ENCODE measurements at regions not wholly inside any gene's neighbourhood (a gene's known extent, or its start where the extent isn't known, plus 50 kb on each side); places are given as distances from the start of the nearest gene placed in this dataset.

- no peak for DNase-seq (ENCODE audit: extremely low spot score in 2 of 2)
- Histone ChIP-seq H3K4me3 (no peak overlapping the region), H3K27me3 (no peaks in the 10 kb centered on the region), H3K4me1 (no peaks in the 10 kb centered on the region), H3K27ac (no peak overlapping the region), H3K9me3 (no peaks in the 10 kb centered on the region), H3K36me3 (no peaks in the 10 kb centered on the region)
- intact Hi-C loops (cut with DNase I): no loop called here
- TF ChIP-seq, protein P1, sequence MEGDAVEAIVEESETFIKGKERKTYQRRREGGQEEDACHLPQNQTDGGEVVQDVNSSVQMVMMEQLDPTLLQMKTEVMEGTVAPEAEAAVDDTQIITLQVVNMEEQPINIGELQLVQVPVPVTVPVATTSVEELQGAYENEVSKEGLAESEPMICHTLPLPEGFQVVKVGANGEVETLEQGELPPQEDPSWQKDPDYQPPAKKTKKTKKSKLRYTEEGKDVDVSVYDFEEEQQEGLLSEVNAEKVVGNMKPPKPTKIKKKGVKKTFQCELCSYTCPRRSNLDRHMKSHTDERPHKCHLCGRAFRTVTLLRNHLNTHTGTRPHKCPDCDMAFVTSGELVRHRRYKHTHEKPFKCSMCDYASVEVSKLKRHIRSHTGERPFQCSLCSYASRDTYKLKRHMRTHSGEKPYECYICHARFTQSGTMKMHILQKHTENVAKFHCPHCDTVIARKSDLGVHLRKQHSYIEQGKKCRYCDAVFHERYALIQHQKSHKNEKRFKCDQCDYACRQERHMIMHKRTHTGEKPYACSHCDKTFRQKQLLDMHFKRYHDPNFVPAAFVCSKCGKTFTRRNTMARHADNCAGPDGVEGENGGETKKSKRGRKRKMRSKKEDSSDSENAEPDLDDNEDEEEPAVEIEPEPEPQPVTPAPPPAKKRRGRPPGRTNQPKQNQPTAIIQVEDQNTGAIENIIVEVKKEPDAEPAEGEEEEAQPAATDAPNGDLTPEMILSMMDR (IDR thresholded peaks at IDR 0.05): no peak
- TF ChIP-seq POLR2AphosphoS5 (IDR thresholded peaks at IDR 0.05; ENCODE audit: insufficient read depth in 1 of 2, low read depth in 1 of 2) (no peak), POLR2A (IDR thresholded peaks at IDR 0.05) (no peak)
These were observed 160.0 kb upstream of the PLEKHA5 start for GRCh38 chr12:18969512-18969911.

DNA sequence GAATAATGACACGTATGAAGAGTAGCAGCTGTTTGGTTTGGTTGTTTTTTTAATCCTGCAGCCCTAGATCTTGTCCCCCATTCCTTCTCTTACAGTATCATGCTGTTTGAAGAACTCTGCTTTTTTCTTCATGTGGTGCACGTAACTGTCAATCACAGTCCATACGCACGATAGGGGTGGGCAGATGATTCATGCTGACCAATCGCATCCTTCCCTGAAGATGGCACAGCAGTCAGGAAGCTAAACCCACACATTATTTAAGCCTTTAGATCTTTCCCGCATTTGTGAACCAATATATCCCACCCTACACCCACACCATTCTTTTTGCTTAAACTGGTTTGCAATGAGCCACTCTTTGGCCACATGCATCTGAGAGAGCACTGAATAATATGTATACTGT lies 158.9 kb upstream of the PLEKHA5 start:
- H3K4me3 ChIP-seq: no peak overlapping the region

GRCh38 chr12:18971932-18972331 lies 157.6 kb upstream of the PLEKHA5 start:
- DNase-seq (ENCODE audit: extremely low spot score in 2 of 2): no peak
- Histone ChIP-seq H3K4me3 (no peak overlapping the region), H3K36me3 (no peaks in the 10 kb centered on the region), H3K4me1 (no peaks in the 10 kb centered on the region), H3K27me3 (no peaks in the 10 kb centered on the region), H3K9me3 (no peaks in the 10 kb centered on the region), H3K27ac (no peak overlapping the region)
- intact Hi-C loops (cut with DNase I): no loop called here
- TF ChIP-seq, protein P1 (IDR thresholded peaks at IDR 0.05): no peak
- TF ChIP-seq POLR2AphosphoS5 (IDR thresholded peaks at IDR 0.05; ENCODE audit: insufficient read depth in 1 of 2, low read depth in 1 of 2) (no peak), POLR2A (IDR thresholded peaks at IDR 0.05) (no peak)

More for the DNA sequence above, 158.9 kb upstream of the PLEKHA5 start:
- DNase-seq (ENCODE audit: extremely low spot score in 2 of 2): no peak
- no peaks in the 10 kb centered on the region for H3K27me3 ChIP-seq
- intact Hi-C loops (cut with DNase I): no loop called here
- H3K9me3 ChIP-seq: no peaks in the 10 kb centered on the region
- H3K36me3 ChIP-seq: no peaks in the 10 kb centered on the region
- no peaks in the 10 kb centered on the region for H3K4me1 ChIP-seq
- H3K27ac ChIP-seq: no peak overlapping the region
- TF ChIP-seq, protein P1 (IDR thresholded peaks at IDR 0.05): no peak
- no peak for TF ChIP-seq POLR2AphosphoS5 (IDR thresholded peaks at IDR 0.05; ENCODE audit: insufficient read depth in 1 of 2, low read depth in 1 of 2)
- TF ChIP-seq POLR2A (IDR thresholded peaks at IDR 0.05): no peak

DNA sequence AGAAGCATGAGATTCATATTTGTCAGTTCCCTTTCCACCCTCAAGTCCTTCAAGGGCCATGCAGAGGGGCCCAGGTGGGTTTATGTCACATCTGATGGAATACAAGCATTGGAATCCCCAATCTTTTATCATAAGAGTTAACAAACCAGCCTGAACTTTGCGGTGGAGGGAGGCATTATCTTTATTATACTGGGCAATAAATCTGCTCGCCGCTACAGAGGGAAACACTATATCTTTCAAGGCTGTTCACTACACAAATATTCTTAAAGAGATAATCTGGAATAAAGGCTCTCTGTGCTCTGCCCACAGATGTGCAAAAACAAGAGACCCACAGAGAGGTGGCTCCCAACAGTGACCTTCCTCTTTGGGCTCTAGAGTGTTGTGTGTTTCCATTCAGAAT lies 153.6 kb upstream of the PLEKHA5 start:
- no peak for DNase-seq (ENCODE audit: extremely low spot score in 2 of 2)
- TF ChIP-seq, protein P1 (IDR thresholded peaks at IDR 0.05): no peak
- TF ChIP-seq POLR2AphosphoS5 (IDR thresholded peaks at IDR 0.05; ENCODE audit: insufficient read depth in 1 of 2, low read depth in 1 of 2): no peak
- no peak for TF ChIP-seq POLR2A (IDR thresholded peaks at IDR 0.05)
- Histone ChIP-seq H3K36me3 (no peaks in the 10 kb centered on the region), H3K27me3 (no peaks in the 10 kb centered on the region), H3K27ac (no peak overlapping the region), H3K4me3 (no peak overlapping the region), H3K4me1 (no peaks in the 10 kb centered on the region), H3K9me3 (no peaks in the 10 kb centered on the region)
- intact Hi-C loops (cut with DNase I): no loop called here

- Histone ChIP-seq H3K9me3 (no peaks in the 10 kb centered on the region), H3K4me1 (no peaks in the 10 kb centered on the region), H3K4me3 (no peak overlapping the region), H3K27ac (no peak overlapping the region), H3K36me3 (no peaks in the 10 kb centered on the region), H3K27me3 (no peaks in the 10 kb centered on the region)
- intact Hi-C loops (cut with DNase I): no loop called here
- DNase-seq (ENCODE audit: extremely low spot score in 2 of 2): no peak
- TF ChIP-seq POLR2A (IDR thresholded peaks at IDR 0.05) (no peak), POLR2AphosphoS5 (IDR thresholded peaks at IDR 0.05; ENCODE audit: insufficient read depth in 1 of 2, low read depth in 1 of 2) (no peak)
- TF ChIP-seq, protein P1 (IDR thresholded peaks at IDR 0.05): no peak
These were observed 150.0 kb upstream of the PLEKHA5 start for GRCh38 chr12:18979401-18980126.

All from vagina (tissue), 2 donors.